ENCODE measurements at regions not wholly inside any gene's neighbourhood (a gene's known extent, or its start where the extent isn't known, plus 50 kb on each side); places are given as distances from the start of the nearest gene placed in this dataset.
A peak's percentile ranks its signal among the peaks of the same experiment; 100 is the strongest.

- DNase-seq (ENCODE audit: low read depth), result no peak
- no peak overlapping the region for H3K4me3 ChIP-seq (ENCODE audit: low read depth, low read length)
- no peak for TF ChIP-seq CTCF (conservative IDR thresholded peaks at IDR 0.05; ENCODE audit: low read depth, low read length)
These were observed 98.1 kb upstream of the CCL2 start for GRCh38 chr17:34156741-34157589.

- no peak for TF ChIP-seq CTCF (conservative IDR thresholded peaks at IDR 0.05; ENCODE audit: low read depth, low read length)
- H3K4me3 ChIP-seq (ENCODE audit: low read depth, low read length), result no peak overlapping the region
These were observed 93.4 kb upstream of the CCL2 start for GRCh38 chr17:34161690-34162089.

GRCh38 chr17:34163123-34163522 lies 92.0 kb upstream of the CCL2 start:
- no peak for TF ChIP-seq CTCF (conservative IDR thresholded peaks at IDR 0.05; ENCODE audit: low read depth, low read length)
- DNase-seq (ENCODE audit: low read depth), result no peak
- no peak overlapping the region for H3K4me3 ChIP-seq (ENCODE audit: low read depth, low read length)

More at GRCh38 chr17:34161690-34162089, 93.4 kb upstream of the CCL2 start:
- no peak for DNase-seq (ENCODE audit: low read depth)

- DNase-seq (ENCODE audit: low read depth), result no peak
- peak; percentile 35 for TF ChIP-seq CTCF (conservative IDR thresholded peaks at IDR 0.05; ENCODE audit: low read depth, low read length)
- H3K4me3 ChIP-seq (ENCODE audit: low read depth, low read length), result no peak overlapping the region
These were observed 91.4 kb upstream of the CCL2 start for GRCh38 chr17:34163646-34164045.

- DNase-seq (ENCODE audit: low read depth), result no peak
- TF ChIP-seq CTCF (conservative IDR thresholded peaks at IDR 0.05; ENCODE audit: low read depth, low read length), result no peak
- H3K4me3 ChIP-seq (ENCODE audit: low read depth, low read length), result no peak overlapping the region
These were observed 90.2 kb upstream of the CCL2 start for GRCh38 chr17:34164837-34165236.

- DNase-seq (ENCODE audit: low read depth), result no peak
- no peak overlapping the region for H3K4me3 ChIP-seq (ENCODE audit: low read depth, low read length)
- no peak for TF ChIP-seq CTCF (conservative IDR thresholded peaks at IDR 0.05; ENCODE audit: low read depth, low read length)
These were observed 88.7 kb upstream of the CCL2 start for GRCh38 chr17:34166352-34166751.

- H3K4me3 ChIP-seq (ENCODE audit: low read depth, low read length), result no peak overlapping the region
- TF ChIP-seq CTCF (conservative IDR thresholded peaks at IDR 0.05; ENCODE audit: low read depth, low read length), result no peak
- no peak for DNase-seq (ENCODE audit: low read depth)
These were observed 87.7 kb upstream of the CCL2 start for GRCh38 chr17:34167354-34167753.
